GM19240 (cell line): ENCODE measurements at regions not wholly inside any gene's neighbourhood (a gene's known extent, or its start where the extent isn't known, plus 50 kb on each side); places are given as distances from the start of the nearest gene placed in this dataset.

ENCODE experiments used
- DNase-seq: peaks from one replicate; pipeline ENCODE4 v3.0.0; 2011; ENCODE audit warnings: low spot score; ENCODE audit not compliant: insufficient read length

GRCh38 chr12:102601621-102602020 lies 121.3 kb upstream of the IGF1 start:
- DNase-seq, result no peak

GRCh38 chr12:102596687-102597086 lies 116.3 kb upstream of the IGF1 start:
- DNase-seq, result no peak

- no peak for DNase-seq
These were observed 115.7 kb upstream of the IGF1 start for GRCh38 chr12:102596031-102596430.

GRCh38 chr12:102595315-102595714 lies 115.0 kb upstream of the IGF1 start:
- DNase-seq, result no peak

GRCh38 chr12:102593134-102593533 lies 112.8 kb upstream of the IGF1 start:
- DNase-seq, result no peak

GRCh38 chr12:102592134-102592533 lies 111.8 kb upstream of the IGF1 start:
- DNase-seq, result no peak

- no peak for DNase-seq
These were observed 92.9 kb upstream of the IGF1 start for GRCh38 chr12:102573237-102573636.

GRCh38 chr12:102571889-102572288 lies 91.5 kb upstream of the IGF1 start:
- no peak for DNase-seq

- no peak for DNase-seq
These were observed 89.9 kb upstream of the IGF1 start for GRCh38 chr12:102570256-102570655.

- DNase-seq, result no peak
These were observed 89.4 kb upstream of the IGF1 start for GRCh38 chr12:102569803-102570202.

- DNase-seq, result no peak
These were observed 87.9 kb upstream of the IGF1 start for GRCh38 chr12:102568276-102568675.

GRCh38 chr12:102567031-102567985 lies 86.9 kb upstream of the IGF1 start:
- no peak for DNase-seq

- DNase-seq, result no peak
These were observed 85.2 kb upstream of the IGF1 start for GRCh38 chr12:102565555-102565954.

- DNase-seq, result no peak
These were observed 83.7 kb upstream of the IGF1 start for GRCh38 chr12:102564026-102564425.

GRCh38 chr12:102562836-102563425 lies 82.6 kb upstream of the IGF1 start:
- no peak for DNase-seq

GRCh38 chr12:102551186-102551585 lies 70.8 kb upstream of the IGF1 start:
- DNase-seq, result no peak

GRCh38 chr12:102549691-102550090 lies 69.3 kb upstream of the IGF1 start:
- DNase-seq, result no peak

- DNase-seq, result no peak
These were observed 68.2 kb upstream of the IGF1 start for GRCh38 chr12:102548543-102548942.

GRCh38 chr12:102543494-102544485 lies 63.4 kb upstream of the IGF1 start:
- no peak for DNase-seq

- no peak for DNase-seq
These were observed 62.6 kb upstream of the IGF1 start for GRCh38 chr12:102542816-102543440.

- no peak for DNase-seq
These were observed 60.5 kb upstream of the IGF1 start for GRCh38 chr12:102540815-102541385.
